ENCODE measurements at regions not wholly inside any gene's neighbourhood (a gene's known extent, or its start where the extent isn't known, plus 50 kb on each side); places are given as distances from the start of the nearest gene placed in this dataset.

GRCh38 chr22:34736081-34736480 lies 329.9 kb upstream of the ISX start:
- Mint-ChIP-seq H3K9me3 (peaks cover 13% of the 10 kb centered on the region), H3K27ac (no peak overlapping the region)
- ATAC-seq (replicated peaks) = no peak

GRCh38 chr22:34738661-34739400 lies 327.1 kb upstream of the ISX start:
- peaks cover 15% of the 10 kb centered on the region for H3K9me3 Mint-ChIP-seq
- H3K27ac Mint-ChIP-seq = no peak overlapping the region
- H3K27me3 Mint-ChIP-seq = no peaks in the 10 kb centered on the region
- no peak overlapping the region for H3K4me3 Mint-ChIP-seq
- H3K4me1 Mint-ChIP-seq = no peaks in the 10 kb centered on the region
- ATAC-seq (replicated peaks) = no peak
- H3K36me3 Mint-ChIP-seq (ENCODE audit: low read depth) = no peaks in the 10 kb centered on the region

More at GRCh38 chr22:34736081-34736480, 329.9 kb upstream of the ISX start:
- no peaks in the 10 kb centered on the region for H3K36me3 Mint-ChIP-seq (ENCODE audit: low read depth)
- no peak overlapping the region for H3K4me3 Mint-ChIP-seq
- H3K4me1 Mint-ChIP-seq = no peaks in the 10 kb centered on the region
- no peaks in the 10 kb centered on the region for H3K27me3 Mint-ChIP-seq

- H3K36me3 Mint-ChIP-seq (ENCODE audit: low read depth) = no peaks in the 10 kb centered on the region
Measured at GRCh38 chr22:34743110-34743751, 322.7 kb upstream of the ISX start.

GRCh38 chr22:34760276-34761008 lies 305.5 kb upstream of the ISX start:
- Mint-ChIP-seq H3K36me3 (ENCODE audit: low read depth) (no peaks in the 10 kb centered on the region), H3K4me1 (peaks cover 3% of the 10 kb centered on the region), H3K4me3 (no peak overlapping the region), H3K27me3 (peaks cover 15% of the 10 kb centered on the region), H3K9me3 (no peaks in the 10 kb centered on the region), H3K27ac (no peak overlapping the region)
- ATAC-seq (replicated peaks) = no peak

More at GRCh38 chr22:34743110-34743751, 322.7 kb upstream of the ISX start:
- Mint-ChIP-seq H3K4me1 (no peaks in the 10 kb centered on the region), H3K4me3 (no peak overlapping the region), H3K27ac (no peak overlapping the region), H3K27me3 (no peaks in the 10 kb centered on the region), H3K9me3 (peaks cover 7% of the 10 kb centered on the region)
- no peak for ATAC-seq (replicated peaks)

GRCh38 chr22:34761111-34761510 lies 304.8 kb upstream of the ISX start:
- ATAC-seq (replicated peaks) = no peak

GRCh38 chr22:34763496-34763895 lies 302.5 kb upstream of the ISX start:
- peaks cover 15% of the 10 kb centered on the region for H3K27me3 Mint-ChIP-seq
- H3K4me1 Mint-ChIP-seq = peaks cover 3% of the 10 kb centered on the region
- no peaks in the 10 kb centered on the region for H3K36me3 Mint-ChIP-seq (ENCODE audit: low read depth)
- no peak overlapping the region for H3K4me3 Mint-ChIP-seq
- ATAC-seq (replicated peaks) = no peak
- H3K27ac Mint-ChIP-seq = no peak overlapping the region
- no peaks in the 10 kb centered on the region for H3K9me3 Mint-ChIP-seq

More at GRCh38 chr22:34761111-34761510, 304.8 kb upstream of the ISX start:
- H3K27me3 Mint-ChIP-seq = peaks cover 15% of the 10 kb centered on the region
- H3K27ac Mint-ChIP-seq = no peak overlapping the region
- H3K9me3 Mint-ChIP-seq = no peaks in the 10 kb centered on the region
- H3K4me3 Mint-ChIP-seq = no peak overlapping the region
- peaks cover 3% of the 10 kb centered on the region for H3K4me1 Mint-ChIP-seq
- H3K36me3 Mint-ChIP-seq (ENCODE audit: low read depth) = no peaks in the 10 kb centered on the region

GRCh38 chr22:34765115-34765514 lies 300.8 kb upstream of the ISX start:
- Mint-ChIP-seq H3K36me3 (ENCODE audit: low read depth) (no peaks in the 10 kb centered on the region), H3K4me3 (no peak overlapping the region), H3K4me1 (peaks cover 3% of the 10 kb centered on the region), H3K27ac (no peak overlapping the region), H3K9me3 (no peaks in the 10 kb centered on the region), H3K27me3 (peaks cover 10% of the 10 kb centered on the region)
- no peak for ATAC-seq (replicated peaks)

- H3K27me3 Mint-ChIP-seq = no peaks in the 10 kb centered on the region
- no peaks in the 10 kb centered on the region for H3K9me3 Mint-ChIP-seq
- H3K27ac Mint-ChIP-seq = no peak overlapping the region
- ATAC-seq (replicated peaks) = no peak
- H3K36me3 Mint-ChIP-seq (ENCODE audit: low read depth) = no peaks in the 10 kb centered on the region
- no peaks in the 10 kb centered on the region for H3K4me1 Mint-ChIP-seq
- H3K4me3 Mint-ChIP-seq = no peak overlapping the region
Measured at GRCh38 chr22:34769361-34769760, 296.6 kb upstream of the ISX start.

GRCh38 chr22:34776817-34777216 lies 289.1 kb upstream of the ISX start:
- H3K4me3 Mint-ChIP-seq = no peak overlapping the region
- H3K36me3 Mint-ChIP-seq (ENCODE audit: low read depth) = no peaks in the 10 kb centered on the region
- H3K4me1 Mint-ChIP-seq = no peaks in the 10 kb centered on the region
- H3K27me3 Mint-ChIP-seq = no peaks in the 10 kb centered on the region
- no peak for ATAC-seq (replicated peaks)
- H3K27ac Mint-ChIP-seq = no peak overlapping the region
- peaks cover 10% of the 10 kb centered on the region for H3K9me3 Mint-ChIP-seq

- Mint-ChIP-seq H3K27me3 (no peaks in the 10 kb centered on the region), H3K36me3 (ENCODE audit: low read depth) (no peaks in the 10 kb centered on the region), H3K27ac (no peak overlapping the region), H3K4me1 (no peaks in the 10 kb centered on the region), H3K9me3 (peaks cover 10% of the 10 kb centered on the region), H3K4me3 (no peak overlapping the region)
- no peak for ATAC-seq (replicated peaks)
Measured at GRCh38 chr22:34781681-34782080, 284.3 kb upstream of the ISX start.

GRCh38 chr22:34783436-34783835 lies 282.5 kb upstream of the ISX start:
- no peaks in the 10 kb centered on the region for H3K27me3 Mint-ChIP-seq
- H3K36me3 Mint-ChIP-seq (ENCODE audit: low read depth) = no peaks in the 10 kb centered on the region
- ATAC-seq (replicated peaks) = no peak
- H3K27ac Mint-ChIP-seq = no peak overlapping the region
- no peak overlapping the region for H3K4me3 Mint-ChIP-seq
- H3K4me1 Mint-ChIP-seq = no peaks in the 10 kb centered on the region
- H3K9me3 Mint-ChIP-seq = peaks cover 4% of the 10 kb centered on the region

GRCh38 chr22:34784056-34784455 lies 281.9 kb upstream of the ISX start:
- Mint-ChIP-seq H3K36me3 (ENCODE audit: low read depth) (no peaks in the 10 kb centered on the region), H3K9me3 (peaks cover 4% of the 10 kb centered on the region), H3K4me1 (no peaks in the 10 kb centered on the region), H3K27me3 (no peaks in the 10 kb centered on the region), H3K27ac (no peak overlapping the region), H3K4me3 (no peak overlapping the region)
- no peak for ATAC-seq (replicated peaks)

GRCh38 chr22:34797826-34798225 lies 268.1 kb upstream of the ISX start:
- Mint-ChIP-seq H3K4me3 (no peak overlapping the region), H3K27ac (no peak overlapping the region), H3K4me1 (no peaks in the 10 kb centered on the region), H3K9me3 (peaks cover 5% of the 10 kb centered on the region), H3K27me3 (peaks cover 6% of the 10 kb centered on the region), H3K36me3 (ENCODE audit: low read depth) (no peaks in the 10 kb centered on the region)
- no peak for ATAC-seq (replicated peaks)

- Mint-ChIP-seq H3K4me1 (no peaks in the 10 kb centered on the region), H3K9me3 (peaks cover 5% of the 10 kb centered on the region), H3K4me3 (no peak overlapping the region), H3K27me3 (peaks cover 6% of the 10 kb centered on the region), H3K36me3 (ENCODE audit: low read depth) (no peaks in the 10 kb centered on the region), H3K27ac (no peak overlapping the region)
- ATAC-seq (replicated peaks) = no peak
Measured at GRCh38 chr22:34798605-34799004, 267.4 kb upstream of the ISX start.

Measured in activated T-helper 17 cell treated with anti-CD3 and anti-CD28 coated beads, Interleukin-2, amount 50 U/mL, for 72 hours (primary cell).